Eye (tissue), 1 donor: ENCODE measurements at regions not wholly inside any gene's neighbourhood (a gene's known extent, or its start where the extent isn't known, plus 50 kb on each side); places are given as distances from the start of the nearest gene placed in this dataset.

Experiments used
- DNase-seq: peaks from one replicate; pipeline ENCODE4 v3.0.0-alpha.2; 2015

GRCh38 chr7:15989194-15989593, 302.7 kb upstream of the MEOX2 start:
- DNase-seq, result no peak

DNA sequence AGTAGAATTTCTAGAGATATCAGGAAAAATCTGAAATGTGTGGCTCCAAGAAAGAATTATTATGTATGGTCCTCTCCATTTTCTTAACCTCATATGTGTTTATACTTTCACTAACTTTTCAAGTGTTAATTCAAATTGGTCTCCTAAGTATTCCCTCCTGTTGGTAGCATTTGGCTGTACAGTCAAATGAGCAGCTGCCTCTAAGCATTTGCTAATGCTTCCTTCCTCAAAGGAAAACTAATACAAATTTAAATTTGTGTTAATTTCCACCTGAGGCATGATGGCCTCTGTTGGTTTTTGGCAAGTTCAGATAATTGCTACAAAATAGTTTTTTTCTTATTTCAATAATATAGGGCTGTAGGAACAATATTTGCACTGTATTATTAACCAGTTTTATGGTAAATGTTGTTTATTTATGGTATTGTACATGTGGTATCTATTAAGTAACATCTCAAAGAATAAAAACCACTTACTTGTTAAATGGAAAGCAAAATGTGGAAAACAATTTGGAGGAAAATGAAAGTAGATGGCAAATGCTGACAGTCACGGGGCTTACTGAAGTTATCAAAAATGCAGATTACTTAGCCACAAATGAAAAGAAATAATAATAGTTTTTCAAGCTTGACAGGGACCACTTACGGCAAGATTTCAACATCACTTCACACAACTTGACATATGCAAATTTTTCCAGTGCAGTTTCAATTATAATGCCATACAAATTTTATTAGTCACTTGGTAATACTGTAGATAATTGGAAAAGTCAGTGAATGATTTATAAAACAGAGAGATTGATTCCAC, 299.3 kb upstream of the MEOX2 start:
- no peak for DNase-seq

DNA sequence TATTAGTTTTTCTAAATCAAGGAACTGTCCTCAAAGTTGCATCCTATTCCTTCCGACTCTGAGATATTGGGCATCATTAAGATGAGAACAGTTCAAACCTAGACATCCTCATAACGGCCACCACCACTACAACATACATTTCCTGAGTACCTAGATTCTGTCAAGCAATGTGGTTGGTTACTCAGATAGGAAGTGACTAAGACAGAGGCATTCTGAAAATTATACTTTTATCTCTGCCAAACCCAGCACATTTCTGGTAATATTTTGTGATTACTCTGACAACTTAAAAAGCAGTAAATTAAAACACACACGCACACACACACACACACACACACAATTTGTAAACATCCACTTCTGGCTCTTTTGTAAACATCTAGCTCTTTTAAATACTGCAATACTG, 291.2 kb upstream of the MEOX2 start:
- DNase-seq, result no peak

GRCh38 chr7:15972862-15973275, 286.4 kb upstream of the MEOX2 start:
- no peak for DNase-seq

- DNase-seq, result peak; percentile 16
Measured at GRCh38 chr7:15967551-15967950, 281.1 kb upstream of the MEOX2 start.

DNA sequence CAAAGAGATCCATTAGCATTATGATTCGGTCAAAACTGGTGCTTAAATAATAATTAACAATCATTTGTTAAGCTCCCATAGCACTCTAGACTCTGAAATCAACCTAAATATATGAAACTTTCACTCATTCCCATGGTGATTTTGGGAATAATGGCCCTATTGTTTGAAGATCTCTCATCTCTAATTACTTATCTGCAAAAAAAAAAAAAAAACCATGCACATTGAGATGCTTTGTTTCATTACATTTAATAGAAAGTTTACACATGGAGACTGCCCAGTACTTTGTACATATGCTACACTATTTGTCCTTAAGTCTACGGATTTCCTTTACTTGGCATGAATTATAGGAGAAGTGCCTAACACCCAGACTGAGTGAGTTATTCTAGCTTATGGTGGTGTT, 280.6 kb upstream of the MEOX2 start:
- no peak for DNase-seq

DNA sequence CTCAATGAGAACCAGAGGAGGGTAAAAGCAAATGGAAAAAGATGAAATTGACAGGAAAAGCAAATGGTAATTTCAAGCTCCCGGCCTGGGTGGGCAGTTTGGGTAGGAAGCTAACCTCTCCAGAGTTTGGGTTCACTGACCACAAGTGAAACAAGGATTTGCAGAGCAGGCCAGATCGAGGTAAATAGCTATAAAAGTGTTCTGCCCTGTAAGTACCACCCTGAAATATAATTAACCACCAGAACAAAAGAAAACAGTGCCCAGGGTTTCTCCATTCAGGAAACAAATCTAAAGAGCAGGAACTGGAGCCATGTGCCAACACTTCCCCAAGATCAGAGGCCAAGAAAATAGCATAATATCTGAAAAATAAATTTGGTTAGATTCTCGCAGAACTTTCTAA, 276.7 kb upstream of the MEOX2 start:
- DNase-seq, result no peak

DNA sequence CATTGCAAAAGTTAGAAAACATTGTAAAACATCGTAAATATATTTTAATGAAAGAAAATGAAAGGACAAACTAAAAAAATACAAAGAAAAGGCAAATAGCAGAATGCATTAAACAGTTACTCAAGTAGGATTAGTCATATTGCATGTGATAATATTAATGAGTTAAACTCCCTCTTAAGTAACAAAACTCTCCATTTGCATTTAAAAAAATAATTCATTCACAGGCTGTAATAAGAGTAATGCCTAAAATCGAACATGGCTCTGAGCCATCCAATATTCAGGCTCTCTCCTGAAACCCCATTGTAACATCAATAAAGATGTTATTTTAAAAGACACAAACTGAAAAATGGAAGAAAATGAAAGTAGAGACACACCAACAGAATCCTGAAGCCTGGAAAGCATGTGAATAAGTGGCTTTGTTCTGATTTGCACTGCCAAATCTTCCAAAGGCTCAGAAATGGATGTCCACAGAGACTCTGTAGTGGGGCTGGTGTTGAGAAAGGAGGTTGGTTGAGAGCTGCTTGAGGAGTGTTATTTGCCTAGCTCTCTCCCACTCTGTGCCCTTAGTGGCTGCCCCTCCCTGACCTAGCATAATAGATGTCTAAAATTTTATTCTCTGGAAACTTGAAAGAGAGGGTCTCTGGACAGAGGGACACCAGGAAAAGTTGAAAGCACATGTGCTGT, 268.3 kb upstream of the MEOX2 start:
- no peak for DNase-seq

DNA sequence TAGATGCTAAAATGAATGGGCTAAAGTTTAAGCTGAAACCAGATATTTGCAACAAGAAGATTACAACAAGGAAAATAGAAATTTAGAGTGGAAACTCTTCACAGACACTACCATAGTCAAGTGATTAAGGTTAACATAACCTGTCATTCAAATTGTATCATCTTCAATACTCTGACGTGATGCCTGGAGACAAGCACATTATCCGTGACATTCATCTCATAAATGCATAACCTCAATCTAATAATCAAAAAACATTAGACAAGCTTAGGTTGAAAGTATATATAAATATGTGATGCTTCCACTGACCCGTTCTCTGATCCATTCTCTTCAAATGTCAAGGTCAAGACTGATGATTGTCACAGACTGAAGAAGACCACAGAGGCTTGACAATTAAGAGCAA, 263.8 kb upstream of the MEOX2 start:
- no peak for DNase-seq

- no peak for DNase-seq
Measured at GRCh38 chr7:15947754-15948153, 261.3 kb upstream of the MEOX2 start.

GRCh38 chr7:15938115-15938514, 251.6 kb upstream of the MEOX2 start:
- DNase-seq, result no peak

DNA sequence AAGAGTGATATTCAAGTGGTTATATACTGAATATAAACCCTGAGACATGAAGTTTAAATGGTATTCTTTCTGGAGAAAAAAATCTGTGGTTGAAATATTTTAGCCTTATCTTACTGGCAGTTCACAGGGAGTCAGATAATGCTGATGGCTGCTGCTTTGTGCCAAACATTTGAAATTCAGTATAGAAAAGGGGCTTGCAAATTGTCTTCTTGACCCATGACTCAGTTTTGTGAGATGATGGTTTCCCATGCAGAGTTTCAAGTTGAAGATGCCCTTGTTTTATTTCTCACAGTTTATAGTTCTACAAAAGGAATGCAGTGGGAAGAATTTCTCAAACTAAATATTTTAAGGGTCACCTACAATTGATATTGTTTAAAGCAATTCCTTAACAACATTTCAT, 251.1 kb upstream of the MEOX2 start:
- DNase-seq, result no peak

GRCh38 chr7:15936991-15937390, 250.5 kb upstream of the MEOX2 start:
- DNase-seq, result no peak

DNA sequence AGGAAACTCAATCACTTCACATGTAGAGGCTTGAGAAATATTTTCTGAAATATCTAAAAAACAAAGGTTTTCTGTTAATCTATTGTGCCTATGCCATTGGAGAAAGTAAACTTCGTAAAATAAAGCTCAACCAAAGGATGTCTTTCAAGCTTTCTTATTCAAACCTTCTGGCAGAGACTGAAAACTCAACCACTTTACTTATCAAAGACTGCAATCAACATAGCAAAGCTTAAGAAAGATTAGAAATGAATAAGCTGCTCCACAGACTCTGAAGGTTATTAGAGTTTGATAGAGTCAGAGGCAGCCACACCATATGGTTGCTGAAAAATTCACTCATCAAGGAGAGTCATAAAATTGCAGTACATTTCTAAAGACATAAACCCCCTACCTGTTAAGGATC, 245.8 kb upstream of the MEOX2 start:
- no peak for DNase-seq

- peak; percentile 13 for DNase-seq
Measured at GRCh38 chr7:15929411-15929810, 242.9 kb upstream of the MEOX2 start.

DNA sequence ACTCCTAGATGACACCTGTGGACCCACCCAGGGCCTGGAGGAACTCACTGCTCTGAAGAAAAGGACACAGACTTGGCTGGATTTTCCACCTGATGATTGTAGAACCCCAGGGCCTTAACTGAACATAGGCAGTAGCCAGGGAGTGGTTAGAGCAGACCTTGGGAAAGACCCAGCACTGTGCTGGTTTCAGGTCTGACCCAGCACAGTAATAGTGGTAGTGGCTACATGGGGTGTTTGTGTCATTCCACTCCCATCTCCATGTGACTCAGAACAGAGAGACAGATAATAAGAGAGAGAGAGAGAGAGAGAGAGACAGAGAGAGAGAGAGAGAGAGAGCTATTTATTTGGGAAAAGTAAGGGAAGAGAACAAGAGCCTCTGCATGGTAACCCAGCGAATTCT, 239.1 kb upstream of the MEOX2 start:
- DNase-seq, result no peak

DNA sequence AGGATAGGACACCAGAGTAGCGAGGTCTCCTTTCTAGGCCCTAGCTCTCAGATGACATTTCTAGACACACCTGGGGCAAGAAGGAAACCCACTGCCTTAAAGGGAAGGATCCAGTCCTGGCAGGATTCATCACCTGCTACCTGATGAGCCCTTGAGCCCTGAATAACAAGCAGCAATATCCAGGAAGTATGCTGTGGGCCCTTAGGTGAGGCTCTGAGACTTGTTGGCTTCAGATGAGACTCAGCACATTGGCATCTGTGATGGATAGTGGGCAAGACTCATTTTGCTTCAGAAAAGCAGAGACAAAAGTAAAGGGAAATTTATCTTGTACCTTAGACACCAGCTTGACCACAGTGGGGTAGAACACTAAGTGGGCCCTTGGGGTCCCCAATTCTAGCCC, 238.4 kb upstream of the MEOX2 start:
- DNase-seq, result no peak

GRCh38 chr7:15922002-15922401, 235.5 kb upstream of the MEOX2 start:
- no peak for DNase-seq

- DNase-seq, result no peak
Measured at GRCh38 chr7:15921576-15921975, 235.1 kb upstream of the MEOX2 start.

DNA sequence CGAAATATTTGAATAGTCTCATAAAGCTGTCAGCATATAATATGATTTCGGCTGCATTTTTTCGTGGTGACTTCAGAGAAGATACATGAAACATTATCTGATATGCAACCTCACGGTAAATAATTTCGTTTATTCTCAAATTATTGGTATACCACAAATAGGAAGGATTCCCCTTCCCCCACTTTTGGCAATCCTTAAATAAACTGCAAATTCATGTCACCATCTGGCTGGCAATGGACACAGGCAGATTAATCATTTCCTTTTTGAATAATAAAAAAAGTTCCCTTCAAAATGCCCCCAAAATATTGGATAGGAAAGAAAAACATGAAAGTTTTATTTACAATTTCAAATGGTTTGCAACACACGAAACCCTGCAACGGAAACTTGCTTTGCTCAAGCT, 234.5 kb upstream of the MEOX2 start:
- DNase-seq, result no peak

DNA sequence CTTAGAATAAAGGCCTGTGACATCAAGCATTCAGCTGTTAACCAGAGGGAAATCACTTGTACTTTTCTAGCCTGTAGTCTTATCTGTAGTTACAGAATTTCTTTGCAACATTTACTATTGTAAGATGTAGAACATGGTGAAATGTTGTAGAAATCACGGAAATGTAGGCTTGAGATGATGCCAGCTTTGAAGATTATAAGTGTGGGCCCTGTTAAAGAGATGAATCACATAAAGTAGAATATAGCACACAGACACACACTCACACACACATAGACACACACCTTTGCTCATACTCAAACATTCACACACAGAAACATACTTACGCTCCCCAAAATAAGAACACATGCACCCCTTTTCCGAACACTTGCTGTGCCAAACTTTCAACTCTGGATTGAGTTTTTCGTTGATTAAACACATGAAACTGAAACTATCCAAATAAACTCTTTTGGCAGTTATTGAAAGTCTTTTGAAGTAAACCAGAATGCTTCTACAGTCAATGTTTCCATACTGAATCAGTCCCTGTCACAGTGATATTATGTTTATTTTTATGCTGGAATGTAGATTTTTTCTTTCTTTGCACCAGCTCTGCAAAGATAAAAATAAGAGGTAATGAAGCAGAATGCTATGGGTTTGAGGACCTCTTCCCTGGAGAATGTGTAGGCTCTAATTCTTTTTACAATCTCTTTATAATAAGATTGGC, 230.3 kb upstream of the MEOX2 start:
- peak; percentile 22 for DNase-seq

DNA sequence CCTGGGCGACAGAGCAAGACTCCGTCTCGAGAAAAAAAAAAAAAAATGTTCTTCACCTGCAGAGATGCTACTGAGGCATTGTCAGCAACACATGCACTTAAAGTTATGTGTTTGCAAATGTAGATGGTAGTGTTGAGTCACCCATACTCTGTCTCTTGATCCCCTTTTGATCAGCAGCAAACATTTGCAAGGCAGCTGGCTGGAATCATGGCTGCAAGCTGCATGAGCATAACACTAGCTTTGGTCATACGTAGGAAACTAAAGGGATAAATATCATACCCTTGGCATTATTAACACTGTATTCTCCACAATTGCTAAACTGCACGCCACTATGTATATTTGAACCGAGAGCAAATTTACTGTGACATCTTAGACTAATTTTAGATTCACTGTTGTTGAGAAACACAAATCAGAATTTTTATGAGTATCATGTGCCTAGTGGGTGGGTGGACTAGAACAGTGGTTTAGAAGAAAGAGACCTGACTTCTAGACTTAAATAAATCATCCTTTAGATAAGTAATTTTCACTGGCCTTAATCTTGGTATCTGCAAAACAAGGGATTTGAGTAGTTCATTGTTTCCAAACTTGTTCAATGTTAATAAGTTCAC, 229.3 kb upstream of the MEOX2 start:
- DNase-seq, result no peak

DNA sequence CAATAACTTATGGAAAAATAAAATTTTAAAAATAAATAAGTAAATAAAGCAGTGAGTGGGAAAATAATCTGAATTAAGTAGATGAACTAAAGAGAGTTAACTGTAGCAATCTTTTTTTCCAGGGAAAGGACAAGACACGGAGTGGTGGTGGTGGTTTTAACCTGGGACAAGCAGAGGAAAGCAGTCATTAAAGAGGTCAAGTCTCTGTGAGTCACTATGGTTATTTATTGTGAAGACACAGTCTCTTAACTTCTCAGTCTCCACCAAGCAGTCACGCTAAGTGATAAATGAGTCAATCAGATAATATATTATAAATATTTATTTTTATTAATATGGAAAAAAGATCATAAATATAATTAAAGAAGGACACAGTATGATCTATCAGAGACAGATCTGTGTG, 228.1 kb upstream of the MEOX2 start:
- no peak for DNase-seq

DNA sequence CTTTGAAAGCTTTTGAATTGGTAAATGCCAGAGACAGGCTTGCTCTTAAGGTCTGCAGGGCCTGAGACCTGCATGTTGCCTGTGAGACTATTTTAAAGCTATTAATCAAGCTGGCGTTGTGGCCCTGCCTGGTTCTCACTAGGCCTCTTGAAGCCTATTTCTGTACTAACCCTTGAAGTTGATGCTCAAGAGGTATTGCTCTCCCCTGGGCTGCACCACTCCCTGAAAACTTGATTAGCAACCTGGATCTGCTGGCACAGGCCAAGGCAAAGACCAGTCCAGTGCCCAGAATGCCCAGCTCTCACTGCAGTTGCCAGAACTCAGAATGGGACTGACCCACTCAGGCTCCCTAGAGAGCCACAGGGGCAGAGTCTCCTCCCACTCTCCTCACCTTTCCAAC, 220.0 kb upstream of the MEOX2 start:
- no peak for DNase-seq
